ENCODE measurements at regions not wholly inside any gene's neighbourhood (a gene's known extent, or its start where the extent isn't known, plus 50 kb on each side); places are given as distances from the start of the nearest gene placed in this dataset.

DNA sequence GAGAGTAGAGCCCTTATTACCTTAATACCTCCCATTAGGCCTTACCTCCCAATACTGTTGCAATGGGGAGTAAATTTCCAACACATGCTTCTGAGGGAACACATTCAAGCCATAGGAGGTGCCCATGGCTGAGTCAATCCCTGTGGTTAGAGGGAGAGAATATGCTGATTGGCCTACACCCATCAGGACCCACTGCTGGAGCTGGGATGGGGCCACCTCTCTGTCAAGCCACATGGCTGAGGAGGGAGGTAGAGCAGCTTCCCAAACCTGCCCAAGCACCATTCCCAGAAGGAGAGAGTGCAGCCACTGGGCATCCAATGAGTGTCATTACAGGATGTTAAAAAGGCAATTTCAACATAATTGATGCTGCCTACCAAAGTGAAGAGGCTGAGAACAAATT, 228.1 kb downstream of the C1orf94 start:
- intact Hi-C loops (cut with DNase I; ENCODE audit: low total_unique reads): no loop called here
- DNase-seq: no peak

DNA sequence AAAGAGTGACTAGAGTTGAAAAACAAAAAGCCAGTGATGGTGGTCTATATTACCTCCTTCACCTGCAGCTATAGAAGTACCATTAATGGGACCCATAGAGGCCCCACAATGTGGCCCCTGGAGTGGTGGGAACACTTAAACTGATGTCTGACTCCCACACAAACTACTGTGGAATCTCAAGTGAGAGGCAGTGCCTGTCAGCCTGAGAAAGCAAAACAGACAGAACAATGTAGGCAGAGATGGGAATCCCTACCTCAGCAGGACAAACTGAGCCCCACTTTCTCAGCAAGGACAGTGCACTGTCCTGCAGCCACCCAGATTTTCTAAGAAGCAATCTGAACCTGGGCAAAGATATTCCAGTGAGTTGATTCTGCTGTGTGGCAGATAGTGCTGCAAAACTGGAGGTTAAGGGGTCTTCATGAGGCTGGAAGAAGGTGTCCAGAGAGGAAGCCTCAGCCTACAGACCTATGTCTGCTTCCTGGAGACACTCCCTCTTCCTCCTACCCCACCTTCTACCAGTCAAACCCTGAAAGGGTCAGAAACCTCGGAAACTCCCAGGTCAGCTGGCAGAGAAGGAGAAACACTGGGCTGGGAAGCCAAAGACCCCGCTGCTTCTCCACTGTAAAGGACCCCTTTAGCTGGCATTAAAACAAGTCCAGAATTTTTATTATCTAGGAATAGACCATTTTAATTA, 228.7 kb downstream of the C1orf94 start:
- Histone ChIP-seq H3K36me3 (no peaks in the 10 kb centered on the region), H3K27ac (no peak overlapping the region), H3K9me3 (peaks cover 0 to 13% (median 2%) of the 10 kb centered on the region in 8 donors), H3K4me1 (no peaks in the 10 kb centered on the region), H3K27me3 (replicated peaks in 1 of 7) (peaks cover 0 to 5% (median 0%) of the 10 kb centered on the region in 7 donors), H3K4me3 (no peak overlapping the region)
- DNase-seq: no peak
- TF ChIP-seq, protein P1, sequence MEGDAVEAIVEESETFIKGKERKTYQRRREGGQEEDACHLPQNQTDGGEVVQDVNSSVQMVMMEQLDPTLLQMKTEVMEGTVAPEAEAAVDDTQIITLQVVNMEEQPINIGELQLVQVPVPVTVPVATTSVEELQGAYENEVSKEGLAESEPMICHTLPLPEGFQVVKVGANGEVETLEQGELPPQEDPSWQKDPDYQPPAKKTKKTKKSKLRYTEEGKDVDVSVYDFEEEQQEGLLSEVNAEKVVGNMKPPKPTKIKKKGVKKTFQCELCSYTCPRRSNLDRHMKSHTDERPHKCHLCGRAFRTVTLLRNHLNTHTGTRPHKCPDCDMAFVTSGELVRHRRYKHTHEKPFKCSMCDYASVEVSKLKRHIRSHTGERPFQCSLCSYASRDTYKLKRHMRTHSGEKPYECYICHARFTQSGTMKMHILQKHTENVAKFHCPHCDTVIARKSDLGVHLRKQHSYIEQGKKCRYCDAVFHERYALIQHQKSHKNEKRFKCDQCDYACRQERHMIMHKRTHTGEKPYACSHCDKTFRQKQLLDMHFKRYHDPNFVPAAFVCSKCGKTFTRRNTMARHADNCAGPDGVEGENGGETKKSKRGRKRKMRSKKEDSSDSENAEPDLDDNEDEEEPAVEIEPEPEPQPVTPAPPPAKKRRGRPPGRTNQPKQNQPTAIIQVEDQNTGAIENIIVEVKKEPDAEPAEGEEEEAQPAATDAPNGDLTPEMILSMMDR (IDR thresholded peaks at IDR 0.05 in 8 of 11, conservative IDR thresholded peaks at IDR 0.05 in 3 of 11): no peak
- TF ChIP-seq POLR2AphosphoS5 (IDR thresholded peaks at IDR 0.05): no peak
- TF ChIP-seq POLR2A (IDR thresholded peaks at IDR 0.05): no peak
- 59 to 77% (median 64%) methylated on average over 2 of the region's 2 CpGs for WGBS, 5 donors
- intact Hi-C loops (cut with DNase I; ENCODE audit: low total_unique reads): no loop called here

More for the DNA sequence above, 228.1 kb downstream of the C1orf94 start:
- Histone ChIP-seq H3K4me1 (no peaks in the 10 kb centered on the region), H3K27ac (no peak overlapping the region), H3K9me3 (peaks cover 0 to 13% (median 2%) of the 10 kb centered on the region in 8 donors), H3K27me3 (replicated peaks in 1 of 7) (peaks cover 0 to 3% (median 0%) of the 10 kb centered on the region in 7 donors), H3K36me3 (no peaks in the 10 kb centered on the region), H3K4me3 (no peak overlapping the region)
- TF ChIP-seq POLR2AphosphoS5 (IDR thresholded peaks at IDR 0.05) (no peak), POLR2A (IDR thresholded peaks at IDR 0.05) (no peak)
- TF ChIP-seq, protein P1 (IDR thresholded peaks at IDR 0.05 in 8 of 11, conservative IDR thresholded peaks at IDR 0.05 in 3 of 11): no peak

DNA sequence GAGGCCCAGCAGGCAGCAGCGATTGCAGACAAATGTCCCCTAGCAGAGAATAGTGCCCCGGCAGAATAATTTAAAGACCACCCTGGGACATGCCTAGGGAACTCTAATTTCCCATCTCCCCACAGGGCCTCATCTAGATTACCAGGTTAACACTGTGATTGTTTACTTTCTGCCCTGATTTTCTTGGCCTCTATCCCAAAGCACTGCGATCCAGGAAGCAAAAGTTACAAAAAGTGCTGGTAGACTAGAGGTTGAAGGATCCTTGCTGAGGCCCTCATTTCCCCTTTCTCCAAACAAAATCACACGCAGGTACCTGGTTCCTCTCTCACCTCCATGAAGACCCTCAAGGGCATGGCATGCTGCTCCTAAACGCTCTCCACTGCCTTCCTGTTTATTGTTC, 229.7 kb downstream of the C1orf94 start:
- TF ChIP-seq, protein P1 (IDR thresholded peaks at IDR 0.05 in 8 of 11, conservative IDR thresholded peaks at IDR 0.05 in 3 of 11): no peak
- TF ChIP-seq POLR2A (IDR thresholded peaks at IDR 0.05) (no peak), POLR2AphosphoS5 (IDR thresholded peaks at IDR 0.05) (no peak)
- H3K9me3 ChIP-seq: peaks cover 0 to 13% (median 2%) of the 10 kb centered on the region in 8 donors
- H3K4me3 ChIP-seq: no peak overlapping the region
- peaks cover 0 to 5% (median 0%) of the 10 kb centered on the region in 7 donors for H3K27me3 ChIP-seq (replicated peaks in 1 of 7)
- no peaks in the 10 kb centered on the region for H3K4me1 ChIP-seq
- H3K27ac ChIP-seq: no peak overlapping the region
- no peaks in the 10 kb centered on the region for H3K36me3 ChIP-seq
- intact Hi-C loops (cut with DNase I; ENCODE audit: low total_unique reads): no loop called here
- 17 to 45% (median 42%) methylated on average over 5 of the region's 5 CpGs for WGBS, 5 donors
- DNase-seq: no peak

DNA sequence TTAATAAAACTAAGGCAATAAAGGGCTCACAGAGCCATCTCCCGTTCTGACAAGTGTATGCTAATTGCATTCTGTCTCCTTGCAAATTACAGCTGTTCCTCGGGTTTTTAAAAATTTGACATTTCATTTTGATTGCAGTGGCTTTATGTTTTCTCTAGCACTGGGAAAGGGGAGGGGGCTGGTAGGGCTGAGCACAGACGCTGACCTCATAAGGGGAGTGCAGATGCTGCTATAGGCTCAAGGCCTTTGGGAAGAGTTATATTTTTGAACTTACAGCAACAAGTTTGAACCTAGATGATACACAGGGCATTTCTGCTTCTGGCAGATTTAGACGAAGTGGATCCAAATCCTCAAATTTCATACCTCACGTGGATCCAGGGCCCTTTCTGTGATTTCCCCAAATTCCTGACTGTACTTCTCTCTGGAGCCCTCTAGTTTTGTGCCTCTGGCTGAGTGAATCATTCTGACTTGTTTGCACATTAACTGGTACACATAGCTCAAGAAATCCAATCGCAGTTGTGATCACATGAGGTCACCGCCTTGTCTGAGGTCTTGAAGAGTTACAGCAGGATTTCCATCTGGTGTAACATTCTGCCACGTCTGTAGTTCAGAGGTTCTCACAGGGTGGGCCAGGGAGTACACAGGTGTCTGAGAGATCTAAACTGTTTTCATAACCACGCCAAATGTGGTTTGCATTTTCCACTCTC, 230.3 kb downstream of the C1orf94 start:
- TF ChIP-seq POLR2A (IDR thresholded peaks at IDR 0.05) (no peak), POLR2AphosphoS5 (IDR thresholded peaks at IDR 0.05) (no peak)
- TF ChIP-seq, protein P1 (IDR thresholded peaks at IDR 0.05 in 8 of 11, conservative IDR thresholded peaks at IDR 0.05 in 3 of 11): no peak
- Histone ChIP-seq H3K9me3 (peaks cover 0 to 13% (median 2%) of the 10 kb centered on the region in 8 donors), H3K36me3 (no peaks in the 10 kb centered on the region), H3K4me1 (no peaks in the 10 kb centered on the region), H3K27me3 (replicated peaks in 1 of 7) (peaks cover 0 to 5% (median 0%) of the 10 kb centered on the region in 7 donors), H3K27ac (no peak overlapping the region), H3K4me3 (no peak overlapping the region)
- DNase-seq: no peak
- 52 to 67% (median 62%) methylated on average over 9 of the region's 9 CpGs for WGBS, 5 donors
- intact Hi-C loops (cut with DNase I; ENCODE audit: low total_unique reads): no loop called here
